HUES6 (cell line): ENCODE measurements at regions not wholly inside any gene's neighbourhood (a gene's known extent, or its start where the extent isn't known, plus 50 kb on each side); places are given as distances from the start of the nearest gene placed in this dataset.
"Not testable (repeated sequence)": the region's sequence is repeated elsewhere in the genome, so short reads cannot be mapped to it uniquely, and the experiment has no call there.

Experiments used
- H3K27ac ChIP-seq: 2 replicates; pipeline ENCODE4 v1.7.0; 2013; ENCODE audit warnings: low read depth, mild to moderate bottlenecking, low read length, inconsistent platforms
- H3K27me3 ChIP-seq: 2 replicates; pipeline ENCODE4 v1.6.1; 2013; ENCODE audit warnings: low read length; ENCODE audit not compliant: control insufficient read depth, insufficient read depth
- H3K36me3 ChIP-seq: 2 replicates; pipeline ENCODE4 v1.6.1; 2013; ENCODE audit warnings: low read length; ENCODE audit not compliant: control insufficient read depth, insufficient read depth
- H3K4me1 ChIP-seq: 2 replicates; pipeline ENCODE4 v1.6.1; 2013; ENCODE audit warnings: low read length; ENCODE audit not compliant: control insufficient read depth, insufficient read depth
- H3K4me3 ChIP-seq: 2 replicates; pipeline ENCODE4 v1.5.1; 2013; ENCODE audit warnings: low read depth, low read length
- H3K9ac ChIP-seq: one replicate; pipeline ENCODE4 v1.6.1; 2013; ENCODE audit warnings: mild to moderate bottlenecking, low read length
- H3K9me3 ChIP-seq: 2 replicates; pipeline ENCODE4 v1.6.1; 2013; ENCODE audit warnings: low read depth, low read length; ENCODE audit not compliant: control insufficient read depth, insufficient read depth

- Histone ChIP-seq H3K27ac (no peak overlapping the region), H3K4me1 (peaks cover 4% of the 10 kb centered on the region; the same call in 1 of the 2 replicates), H3K9me3 (no peaks in the 10 kb centered on the region), H3K36me3 (no peaks in the 10 kb centered on the region), H3K9ac (no peak overlapping the region), H3K27me3 (no peaks in the 10 kb centered on the region), H3K4me3 (no peak overlapping the region)
Observed at GRCh38 chr10:80855348-80855971, 317.8 kb downstream of the SH2D4B start.

- Histone ChIP-seq H3K4me3 (no peak overlapping the region), H3K9me3 (no peaks in the 10 kb centered on the region), H3K27me3 (no peaks in the 10 kb centered on the region), H3K36me3 (no peaks in the 10 kb centered on the region), H3K9ac (no peak overlapping the region), H3K4me1 (peaks cover 4% of the 10 kb centered on the region; the same call in 1 of the 2 replicates), H3K27ac (no peak overlapping the region)
Observed at GRCh38 chr10:80856186-80856585, 318.5 kb downstream of the SH2D4B start.

GRCh38 chr10:80859279-80859678 lies 321.6 kb downstream of the SH2D4B start:
- not testable (repeated sequence) for H3K9ac ChIP-seq, H3K4me3 ChIP-seq, H3K9me3 ChIP-seq, H3K4me1 ChIP-seq, H3K27me3 ChIP-seq, H3K36me3 ChIP-seq, H3K27ac ChIP-seq

- peaks cover 7% of the 10 kb centered on the region for H3K4me1 ChIP-seq
Observed at GRCh38 chr10:80860719-80861118, 323.0 kb downstream of the SH2D4B start.

GRCh38 chr10:80861882-80862281 lies 324.2 kb downstream of the SH2D4B start:
- no peak overlapping the region for H3K4me3 ChIP-seq
- H3K27me3 ChIP-seq = no peaks in the 10 kb centered on the region
- H3K27ac ChIP-seq = no peak overlapping the region
- no peaks in the 10 kb centered on the region for H3K36me3 ChIP-seq
- H3K4me1 ChIP-seq = peaks cover 3% of the 10 kb centered on the region; the same call in 1 of the 2 replicates
- H3K9me3 ChIP-seq = no peaks in the 10 kb centered on the region
- no peak overlapping the region for H3K9ac ChIP-seq

More at GRCh38 chr10:80860719-80861118, 323.0 kb downstream of the SH2D4B start:
- Histone ChIP-seq H3K4me3 (no peak overlapping the region), H3K36me3 (no peaks in the 10 kb centered on the region), H3K9ac (no peak overlapping the region), H3K27me3 (no peaks in the 10 kb centered on the region), H3K9me3 (no peaks in the 10 kb centered on the region), H3K27ac (no peak overlapping the region)

- H3K4me1 ChIP-seq = no peaks in the 10 kb centered on the region
- no peak overlapping the region for H3K9ac ChIP-seq
- H3K9me3 ChIP-seq = peaks cover 4% of the 10 kb centered on the region; the same call in 1 of the 2 replicates
- H3K36me3 ChIP-seq = no peaks in the 10 kb centered on the region
- no peaks in the 10 kb centered on the region for H3K27me3 ChIP-seq
- H3K4me3 ChIP-seq = no peak overlapping the region
- no peak overlapping the region for H3K27ac ChIP-seq
Observed at GRCh38 chr10:80870282-80870681, 332.6 kb downstream of the SH2D4B start.

- no peaks in the 10 kb centered on the region for H3K4me1 ChIP-seq
- H3K9me3 ChIP-seq = peaks cover 4% of the 10 kb centered on the region; the same call in 1 of the 2 replicates
- H3K4me3 ChIP-seq = no peak overlapping the region
- no peaks in the 10 kb centered on the region for H3K27me3 ChIP-seq
- H3K9ac ChIP-seq = no peak overlapping the region
- no peak overlapping the region for H3K27ac ChIP-seq
- H3K36me3 ChIP-seq = no peaks in the 10 kb centered on the region
Observed at GRCh38 chr10:80871083-80871482, 333.4 kb downstream of the SH2D4B start.

GRCh38 chr10:80878330-80878729 lies 340.6 kb downstream of the SH2D4B start:
- Histone ChIP-seq H3K9me3 (peaks cover 13% of the 10 kb centered on the region; the same call in 1 of the 2 replicates), H3K27me3 (no peaks in the 10 kb centered on the region), H3K36me3 (no peaks in the 10 kb centered on the region), H3K27ac (no peak overlapping the region), H3K9ac (no peak overlapping the region), H3K4me1 (no peaks in the 10 kb centered on the region), H3K4me3 (no peak overlapping the region)

- Histone ChIP-seq H3K4me1 (peaks cover 30% of the 10 kb centered on the region), H3K4me3 (no peak overlapping the region), H3K9me3 (no peaks in the 10 kb centered on the region), H3K36me3 (no peaks in the 10 kb centered on the region), H3K27ac (no peak overlapping the region), H3K9ac (no peak overlapping the region), H3K27me3 (peaks cover 10% of the 10 kb centered on the region; the same call in 1 of the 2 replicates)
Observed at GRCh38 chr10:80890146-80890545, 352.4 kb downstream of the SH2D4B start.

GRCh38 chr10:80893256-80893655 lies 355.6 kb downstream of the SH2D4B start:
- Histone ChIP-seq H3K9ac (no peak overlapping the region), H3K27me3 (peaks cover 31% of the 10 kb centered on the region; the same call in 1 of the 2 replicates), H3K4me3 (no peak overlapping the region), H3K9me3 (no peaks in the 10 kb centered on the region), H3K27ac (peak overlapping the region; percentile 89; the same call in 1 of the 2 replicates), H3K4me1 (peaks cover 60% of the 10 kb centered on the region), H3K36me3 (no peaks in the 10 kb centered on the region)

GRCh38 chr10:80894311-80894791 lies 356.6 kb downstream of the SH2D4B start:
- H3K27me3 ChIP-seq = peaks cover 31% of the 10 kb centered on the region; the same call in 1 of the 2 replicates
- no peaks in the 10 kb centered on the region for H3K36me3 ChIP-seq
- H3K9ac ChIP-seq = peak overlapping the region; percentile 83
- peak overlapping the region; percentile 36 for H3K4me3 ChIP-seq
- peaks cover 67% of the 10 kb centered on the region for H3K4me1 ChIP-seq
- no peaks in the 10 kb centered on the region for H3K9me3 ChIP-seq
- peak overlapping the region; percentile 89; the same call in 1 of the 2 replicates for H3K27ac ChIP-seq
